DOHH2 (cell line): ENCODE measurements at regions not wholly inside any gene's neighbourhood (a gene's known extent, or its start where the extent isn't known, plus 50 kb on each side); places are given as distances from the start of the nearest gene placed in this dataset.

Experiments used
- CTCF ChIP-seq: fragments of 200-600 bp; sonication (generic); IDR thresholded peaks from one replicate; pipeline ENCODE4 v1.5.1; 2014; ENCODE audit warnings: antibody characterized with exemption, mild to moderate bottlenecking, low read depth, low read length; ENCODE audit not compliant: poor library complexity, severe bottlenecking
- EZH2phosphoT487 ChIP-seq: fragments of 200-600 bp; sonication (generic); IDR thresholded peaks from 2 replicates; pipeline ENCODE4 v1.6.1; 2017; ENCODE audit warnings: borderline replicate concordance, mild to moderate bottlenecking, antibody characterized with exemption, low read length, moderate library complexity, mixed read lengths

- TF ChIP-seq CTCF (no peak), EZH2phosphoT487 (no peak)
Measured at GRCh38 chr9:105069285-105069684, 141.3 kb upstream of the ABCA1 start.
